Neuron (in vitro differentiated cells): ENCODE measurements at regions not wholly inside any gene's neighbourhood (a gene's known extent, or its start where the extent isn't known, plus 50 kb on each side); places are given as distances from the start of the nearest gene placed in this dataset.

Experiments used
- H2AFZ ChIP-seq: one replicate; pipeline ENCODE4 v1.6.1; 2013; ENCODE audit warnings: low read depth, mild to moderate bottlenecking, inconsistent platforms, low read length, moderate library complexity
- H3K27me3 ChIP-seq: one replicate; pipeline ENCODE4 v1.6.1; 2013; ENCODE audit warnings: low read length; ENCODE audit not compliant: insufficient read depth
- H3K36me3 ChIP-seq: one replicate; pipeline ENCODE4 v1.6.1; 2013; ENCODE audit warnings: low read length; ENCODE audit not compliant: insufficient read depth
- H3K4me1 ChIP-seq: one replicate; pipeline ENCODE4 v1.6.1; 2013; ENCODE audit warnings: low read length; ENCODE audit not compliant: insufficient read depth
- H3K4me3 ChIP-seq: 2 replicates; pipeline ENCODE4 v1.5.1; 2013; ENCODE audit warnings: mild to moderate bottlenecking, low read length, moderate library complexity
- H3K9me3 ChIP-seq: one replicate; pipeline ENCODE4 v1.6.1; 2013; ENCODE audit warnings: low read length

DNA sequence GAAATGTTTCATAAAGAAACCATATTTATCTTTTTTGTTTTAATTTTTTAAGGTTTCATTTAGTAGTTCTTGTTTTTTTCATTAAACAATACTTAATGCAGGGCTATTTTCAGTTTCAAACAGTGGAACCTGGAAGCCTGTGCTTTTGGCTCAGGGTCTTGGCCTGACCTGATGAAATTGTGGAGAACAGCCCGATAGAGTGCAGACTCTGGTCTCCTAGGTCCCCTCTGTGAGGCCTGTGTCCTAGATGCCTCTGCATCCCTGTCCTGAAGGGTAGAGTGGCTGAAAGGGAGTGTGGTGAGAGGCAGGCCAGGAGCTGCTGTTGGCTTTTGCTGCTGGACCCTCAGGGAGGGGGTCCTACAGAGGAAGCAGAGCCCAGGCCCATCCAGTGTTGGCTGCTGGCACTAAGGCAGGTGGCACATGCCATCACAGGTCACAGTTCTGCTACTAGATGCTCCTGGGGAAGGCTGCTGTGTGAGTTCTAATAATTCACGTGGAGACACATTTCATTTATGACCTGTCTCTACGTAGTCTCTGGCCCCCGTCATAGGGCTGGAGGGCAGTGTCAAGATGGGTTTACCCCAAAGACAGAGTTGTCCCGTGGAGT, 201.0 kb upstream of the COPS8 start:
- Histone ChIP-seq H2AFZ (no peak overlapping the region), H3K27me3 (no peaks in the 10 kb centered on the region), H3K9me3 (peaks cover 5% of the 10 kb centered on the region), H3K4me1 (peaks cover 2% of the 10 kb centered on the region), H3K36me3 (no peaks in the 10 kb centered on the region), H3K4me3 (no peak overlapping the region)

DNA sequence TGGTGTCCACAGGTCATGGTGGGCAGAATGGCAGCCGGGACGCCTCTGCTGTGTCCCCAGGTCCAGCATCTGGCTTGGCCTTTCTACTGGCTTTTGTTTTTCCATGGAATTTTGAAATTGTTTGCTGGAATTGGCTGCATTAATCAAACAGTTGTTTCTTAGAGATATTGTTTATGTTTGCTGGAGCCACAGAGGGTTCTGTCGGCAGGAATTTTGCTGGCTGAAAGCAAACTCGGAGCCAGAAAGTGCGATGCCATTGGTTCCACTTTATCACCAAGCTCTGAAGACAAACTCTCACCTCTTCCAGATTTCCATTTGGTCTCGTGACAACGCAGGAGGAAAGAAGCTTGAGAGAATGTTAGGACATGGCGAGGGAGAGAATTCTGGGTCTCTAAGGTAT, 199.2 kb upstream of the COPS8 start:
- no peaks in the 10 kb centered on the region for H3K36me3 ChIP-seq
- H2AFZ ChIP-seq = no peak overlapping the region
- peaks cover 4% of the 10 kb centered on the region for H3K4me1 ChIP-seq
- H3K27me3 ChIP-seq = no peaks in the 10 kb centered on the region
- H3K4me3 ChIP-seq = no peak overlapping the region
- peaks cover 5% of the 10 kb centered on the region for H3K9me3 ChIP-seq

DNA sequence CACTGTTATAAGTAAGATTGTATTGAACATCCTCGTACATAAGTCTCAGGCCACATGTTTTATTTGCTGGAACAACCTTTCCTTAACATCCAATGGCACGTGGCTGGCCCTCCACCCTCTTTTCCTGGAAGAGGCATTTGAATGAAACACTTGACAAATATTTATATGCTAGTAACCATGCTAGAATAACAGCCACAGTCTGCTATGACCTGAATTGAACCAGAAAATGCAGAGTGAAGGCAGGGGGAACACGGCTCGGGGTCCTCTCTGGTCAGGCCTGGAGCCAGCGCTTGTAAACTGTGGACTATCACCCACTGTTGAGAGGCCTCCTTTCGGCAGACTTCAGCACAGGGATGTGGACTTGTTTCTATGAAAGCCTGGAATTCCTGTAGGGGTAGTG, 198.2 kb upstream of the COPS8 start:
- Histone ChIP-seq H3K4me3 (no peak overlapping the region), H3K36me3 (no peaks in the 10 kb centered on the region), H2AFZ (no peak overlapping the region), H3K9me3 (peaks cover 5% of the 10 kb centered on the region), H3K27me3 (no peaks in the 10 kb centered on the region), H3K4me1 (peaks cover 10% of the 10 kb centered on the region)

DNA sequence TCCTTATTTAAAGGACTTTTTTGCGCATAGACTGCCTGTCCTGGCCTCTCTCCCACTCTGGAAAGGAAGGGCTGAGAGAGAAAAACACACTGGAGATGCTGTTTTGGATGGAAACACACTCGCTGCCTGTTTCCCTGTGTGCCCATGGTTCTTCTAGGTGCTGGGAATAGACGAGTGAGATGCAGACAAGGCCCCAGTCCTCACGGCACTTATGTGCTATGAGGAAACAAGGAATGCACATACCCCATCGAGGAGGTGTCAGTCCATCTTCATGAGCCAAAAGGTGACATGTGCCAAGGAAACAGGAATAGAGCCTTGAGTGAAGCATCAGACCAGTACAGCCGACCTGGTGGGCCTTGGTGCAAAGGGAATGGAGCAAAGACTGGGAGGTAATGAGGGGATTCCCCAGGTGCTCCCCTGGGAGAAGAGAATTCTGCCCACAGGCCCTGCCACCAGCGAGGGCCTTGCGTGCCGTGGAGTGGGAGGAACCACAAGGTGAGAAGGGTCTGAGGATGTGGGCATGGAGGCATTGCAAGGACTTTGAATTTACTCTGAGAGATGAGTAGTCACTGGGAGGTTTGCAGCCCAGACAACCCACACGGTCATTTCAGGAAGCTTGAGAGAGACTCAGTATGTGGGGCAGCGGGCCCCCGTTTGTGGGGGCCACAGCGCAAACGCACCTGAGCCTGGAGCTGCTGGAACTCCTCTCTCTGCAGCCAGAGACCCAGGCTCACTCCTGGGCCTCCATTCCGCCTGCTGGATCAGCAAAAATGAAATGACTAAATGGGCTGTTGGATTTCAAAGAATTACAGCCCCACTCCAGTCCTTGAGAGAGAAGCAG, 197.5 kb upstream of the COPS8 start:
- H3K4me1 ChIP-seq = peaks cover 16% of the 10 kb centered on the region
- peaks cover 2% of the 10 kb centered on the region for H3K9me3 ChIP-seq
- no peaks in the 10 kb centered on the region for H3K27me3 ChIP-seq
- H2AFZ ChIP-seq = no peak overlapping the region
- no peak overlapping the region for H3K4me3 ChIP-seq
- no peaks in the 10 kb centered on the region for H3K36me3 ChIP-seq

DNA sequence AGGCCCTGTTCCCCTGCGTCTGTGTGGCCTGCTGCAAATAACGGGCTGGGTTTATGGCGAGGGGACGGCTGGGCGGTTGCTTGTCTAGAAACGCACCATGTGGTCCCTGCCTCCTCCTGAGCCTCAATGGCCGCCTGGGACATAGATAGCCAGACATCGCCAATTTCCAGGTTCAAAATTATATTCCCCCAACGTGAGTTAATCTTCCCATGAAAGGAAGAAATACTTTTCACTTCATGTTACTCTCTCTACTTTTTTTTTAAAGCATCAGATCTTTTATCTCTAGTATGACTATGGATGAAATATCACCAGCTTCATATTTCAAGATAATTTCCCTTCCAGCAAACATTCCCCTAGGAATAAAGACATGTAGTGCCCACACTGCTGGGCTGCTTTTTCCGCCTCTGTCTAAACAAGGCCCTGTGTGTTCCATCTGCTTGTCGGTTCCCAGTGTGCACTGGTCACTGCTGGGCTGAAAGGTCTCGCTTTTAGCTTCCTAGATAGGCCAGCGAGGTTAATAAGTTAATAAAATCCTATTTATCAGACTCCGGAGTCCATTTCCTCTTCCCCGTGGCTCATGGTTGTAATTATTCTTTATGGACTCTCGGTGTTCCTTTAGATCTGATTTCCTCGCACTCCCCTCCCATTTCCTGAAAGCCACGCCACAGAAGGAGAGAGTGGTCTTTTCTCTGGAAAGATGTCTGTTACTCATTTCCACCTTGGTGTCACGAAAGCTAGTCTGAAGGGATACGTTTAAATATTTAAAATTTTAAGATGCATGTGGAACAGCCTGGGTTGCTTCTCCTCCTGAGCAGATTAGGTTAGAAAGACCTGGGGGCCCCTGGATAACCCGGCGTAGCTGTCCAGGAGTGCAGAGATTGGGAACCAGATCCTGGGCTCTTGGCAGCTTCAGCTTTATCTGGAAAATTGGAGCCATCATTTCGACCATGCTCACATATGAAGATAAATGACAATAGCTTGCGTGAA, 196.6 kb upstream of the COPS8 start:
- no peak overlapping the region for H3K4me3 ChIP-seq
- H3K9me3 ChIP-seq = peaks cover 2% of the 10 kb centered on the region
- no peaks in the 10 kb centered on the region for H3K27me3 ChIP-seq
- H3K36me3 ChIP-seq = no peaks in the 10 kb centered on the region
- H2AFZ ChIP-seq = no peak overlapping the region
- H3K4me1 ChIP-seq = peaks cover 17% of the 10 kb centered on the region

DNA sequence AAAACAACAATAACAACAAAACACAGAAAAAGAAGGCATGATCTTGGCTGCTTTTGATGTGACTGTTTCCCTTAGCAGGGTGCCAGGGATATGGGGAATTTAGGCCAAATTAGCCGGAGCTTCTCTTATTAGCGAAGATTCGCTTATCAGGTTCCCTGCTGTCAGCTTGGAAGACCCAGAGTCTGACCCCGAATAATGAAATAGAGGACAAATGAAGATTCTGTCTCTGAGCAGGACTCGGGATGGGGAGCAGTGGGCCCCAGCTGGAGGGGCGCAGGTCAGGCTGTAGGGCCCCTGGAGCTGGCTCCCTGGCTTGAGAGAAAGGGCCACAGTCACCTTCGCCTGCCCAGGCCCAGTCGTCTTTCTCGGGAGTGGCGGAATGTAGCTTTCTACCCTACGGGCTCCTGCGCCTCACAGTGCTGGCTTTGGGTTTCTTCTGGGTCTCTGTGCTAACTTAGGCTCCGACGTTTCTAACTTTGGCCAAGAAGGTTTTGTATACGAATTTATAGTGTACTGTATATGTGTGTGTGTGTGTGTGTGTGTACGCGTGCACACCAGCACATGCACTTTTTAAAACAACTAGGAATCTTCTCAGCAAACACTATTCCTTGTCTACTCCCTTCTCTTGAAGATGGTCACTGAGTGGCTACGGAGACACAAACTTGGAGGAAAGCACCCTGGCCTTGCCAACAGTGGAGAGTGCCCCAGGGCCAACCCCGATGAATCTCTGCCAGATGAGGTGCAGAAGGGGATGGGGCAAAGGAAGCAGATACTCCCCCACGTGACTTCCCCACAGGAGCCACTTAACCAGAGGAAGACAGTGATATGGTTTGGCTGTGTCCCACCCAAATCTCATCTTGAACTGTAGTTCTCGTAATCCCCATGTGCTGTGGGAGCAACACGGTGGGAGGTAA, 195.6 kb upstream of the COPS8 start:
- H3K36me3 ChIP-seq = no peaks in the 10 kb centered on the region
- no peaks in the 10 kb centered on the region for H3K9me3 ChIP-seq
- no peaks in the 10 kb centered on the region for H3K27me3 ChIP-seq
- H3K4me1 ChIP-seq = peaks cover 17% of the 10 kb centered on the region
- no peak overlapping the region for H2AFZ ChIP-seq
- no peak overlapping the region for H3K4me3 ChIP-seq

DNA sequence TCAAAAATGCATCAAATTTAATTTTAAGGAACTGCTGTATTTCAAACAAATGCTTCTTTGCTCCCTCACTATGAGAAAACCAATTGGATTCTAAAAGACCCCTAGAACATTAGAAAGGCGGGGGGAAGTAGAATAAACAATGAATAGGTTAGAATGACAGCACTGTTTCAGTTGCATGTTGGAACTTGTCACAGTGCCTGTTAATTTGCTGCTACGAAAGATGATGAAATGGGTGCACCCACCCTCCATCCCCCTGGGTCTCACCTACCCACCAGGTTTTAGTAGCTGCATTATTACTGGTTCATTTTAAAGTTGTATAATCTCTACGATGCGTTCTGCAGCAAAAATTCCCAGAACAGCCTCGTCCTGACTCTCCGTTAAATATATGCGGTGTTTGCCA, 193.0 kb upstream of the COPS8 start:
- peaks cover 17% of the 10 kb centered on the region for H3K4me1 ChIP-seq
- no peaks in the 10 kb centered on the region for H3K27me3 ChIP-seq

DNA sequence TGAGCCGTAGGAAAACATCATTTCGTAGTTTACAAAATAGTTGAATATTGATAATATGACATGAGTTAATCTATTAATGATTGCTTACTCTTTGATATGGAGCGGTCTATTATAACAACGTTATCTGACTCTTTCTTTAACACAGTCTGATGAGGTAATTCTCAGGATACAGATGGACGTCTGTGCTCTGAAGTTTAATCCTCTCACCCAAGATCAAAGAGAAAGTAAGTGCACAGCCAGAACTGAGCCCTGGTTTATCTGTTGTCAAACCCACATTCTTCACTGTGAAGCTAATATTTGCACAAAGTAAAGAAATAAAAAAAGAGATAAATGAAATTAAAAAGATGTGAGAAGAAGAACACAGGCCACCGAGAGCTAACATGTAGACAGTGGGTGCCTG, 190.9 kb upstream of the COPS8 start:
- no peaks in the 10 kb centered on the region for H3K36me3 ChIP-seq
- no peaks in the 10 kb centered on the region for H3K27me3 ChIP-seq
- H3K4me1 ChIP-seq = peaks cover 24% of the 10 kb centered on the region
- no peak overlapping the region for H2AFZ ChIP-seq
- H3K9me3 ChIP-seq = peaks cover 2% of the 10 kb centered on the region
- no peak overlapping the region for H3K4me3 ChIP-seq

More for the DNA sequence above, 193.0 kb upstream of the COPS8 start:
- Histone ChIP-seq H2AFZ (no peak overlapping the region), H3K36me3 (no peaks in the 10 kb centered on the region), H3K4me3 (no peak overlapping the region), H3K9me3 (peaks cover 2% of the 10 kb centered on the region)

DNA sequence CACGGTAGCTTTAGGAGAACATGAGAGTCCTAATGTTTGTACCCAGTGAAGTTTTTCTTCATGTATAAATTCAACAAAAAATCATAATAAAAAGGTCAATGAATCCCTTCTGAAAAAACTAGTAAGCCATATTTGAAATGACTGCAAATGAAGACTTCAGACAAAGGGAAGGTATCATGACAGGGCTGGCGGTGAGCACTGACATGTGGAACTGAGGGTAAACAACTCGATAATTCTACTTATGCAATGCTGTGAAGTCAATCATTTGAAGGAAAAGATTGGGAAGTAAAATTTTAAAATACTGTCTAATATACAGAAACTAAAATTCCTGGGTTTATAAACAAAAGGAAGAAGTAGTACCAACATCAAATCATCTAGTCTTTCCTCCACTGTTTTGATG, 190.2 kb upstream of the COPS8 start:
- H3K9me3 ChIP-seq = peaks cover 2% of the 10 kb centered on the region
- no peak overlapping the region for H2AFZ ChIP-seq
- H3K27me3 ChIP-seq = no peaks in the 10 kb centered on the region
- H3K4me3 ChIP-seq = no peak overlapping the region
- H3K4me1 ChIP-seq = peaks cover 30% of the 10 kb centered on the region
- no peaks in the 10 kb centered on the region for H3K36me3 ChIP-seq

DNA sequence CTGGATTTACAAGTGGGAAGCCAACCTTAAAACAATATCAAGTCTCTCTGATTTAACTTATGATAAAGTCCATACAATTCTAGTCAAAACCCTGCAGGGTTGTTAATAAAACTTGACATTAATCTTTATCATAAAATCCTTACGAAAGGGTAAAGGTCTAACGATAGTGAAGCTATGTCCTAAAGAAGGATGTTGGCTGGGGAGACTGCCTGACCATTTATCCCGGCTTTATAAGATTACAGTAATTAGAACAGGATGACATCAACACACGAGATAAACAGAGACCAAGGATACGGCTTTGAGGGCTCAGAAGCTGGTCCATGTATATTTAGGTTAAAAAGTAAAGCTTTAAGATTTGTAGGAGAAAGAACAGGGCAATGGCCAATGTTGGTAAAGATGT, 189.0 kb upstream of the COPS8 start:
- H3K9me3 ChIP-seq = peaks cover 2% of the 10 kb centered on the region

DNA sequence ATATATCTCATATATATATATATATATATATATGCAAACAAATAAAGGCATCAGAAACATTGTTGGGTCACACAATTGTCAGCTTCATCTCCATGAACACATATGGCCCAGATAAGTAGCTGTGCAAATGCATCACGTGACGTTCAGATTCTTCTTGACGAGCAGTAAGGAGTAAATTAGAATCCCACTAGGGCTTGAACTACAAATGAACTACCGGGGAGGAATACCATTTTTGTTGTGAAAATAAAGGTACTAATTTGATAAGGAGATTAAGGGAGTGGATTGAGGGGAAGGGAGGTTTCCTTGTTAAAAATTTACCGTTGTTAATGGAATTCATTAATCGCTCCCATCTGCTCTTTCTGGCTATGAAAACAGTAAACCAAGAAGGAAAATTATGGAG, 186.5 kb upstream of the COPS8 start:
- peaks cover 2% of the 10 kb centered on the region for H3K9me3 ChIP-seq
- H3K4me1 ChIP-seq = peaks cover 33% of the 10 kb centered on the region
- no peak overlapping the region for H2AFZ ChIP-seq

More for the DNA sequence above, 189.0 kb upstream of the COPS8 start:
- H2AFZ ChIP-seq = no peak overlapping the region
- peaks cover 38% of the 10 kb centered on the region for H3K4me1 ChIP-seq
- H3K36me3 ChIP-seq = no peaks in the 10 kb centered on the region
- H3K27me3 ChIP-seq = no peaks in the 10 kb centered on the region
- H3K4me3 ChIP-seq = no peak overlapping the region

DNA sequence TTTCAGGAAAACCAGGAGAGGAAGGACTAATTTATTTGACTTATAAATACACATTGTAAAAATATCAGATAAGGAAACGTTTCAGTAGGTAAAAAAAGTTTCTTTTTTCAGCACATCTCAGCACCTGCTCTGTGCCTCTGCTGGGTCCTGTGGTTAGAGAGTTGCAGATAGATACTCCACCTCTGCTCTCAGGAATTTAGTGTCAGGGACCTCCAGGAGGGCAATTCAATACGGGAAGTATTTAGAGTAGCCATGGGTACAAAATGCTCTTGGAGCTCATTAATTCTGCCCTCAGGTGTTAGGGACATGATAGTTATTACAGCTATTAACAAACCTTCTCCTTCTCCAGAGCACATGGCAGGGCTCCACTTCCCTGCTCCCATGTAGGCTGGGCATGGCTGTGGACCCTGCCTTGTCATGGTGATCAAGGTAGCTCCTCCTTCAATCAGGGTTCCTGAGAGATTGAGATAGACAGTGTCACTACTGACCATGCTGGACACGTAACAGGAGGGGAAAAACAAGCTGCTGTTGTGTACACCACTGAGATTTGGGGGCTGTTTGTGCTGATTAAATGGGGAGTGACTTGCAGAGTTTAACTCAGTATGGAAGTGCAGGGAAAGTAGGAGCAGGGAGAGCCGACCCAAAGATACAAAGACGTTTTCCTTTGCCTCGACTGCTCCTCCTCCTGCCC, 185.6 kb upstream of the COPS8 start:
- H3K9me3 ChIP-seq = peaks cover 2% of the 10 kb centered on the region
- no peak overlapping the region for H2AFZ ChIP-seq
- no peak overlapping the region for H3K4me3 ChIP-seq
- peaks cover 33% of the 10 kb centered on the region for H3K4me1 ChIP-seq
- no peaks in the 10 kb centered on the region for H3K36me3 ChIP-seq
- no peaks in the 10 kb centered on the region for H3K27me3 ChIP-seq

More for the DNA sequence above, 186.5 kb upstream of the COPS8 start:
- Histone ChIP-seq H3K36me3 (no peaks in the 10 kb centered on the region), H3K4me3 (no peak overlapping the region), H3K27me3 (no peaks in the 10 kb centered on the region)
